OCI-LY1 (cell line): ENCODE measurements at regions not wholly inside any gene's neighbourhood (a gene's known extent, or its start where the extent isn't known, plus 50 kb on each side); places are given as distances from the start of the nearest gene placed in this dataset.

Experiments
- CTCF ChIP-seq: fragments of 200-600 bp; sonication (generic), shearing (Covaris generic); IDR thresholded peaks from 2 replicates; pipeline ENCODE4 v1.5.1; 2017; ENCODE audit warnings: mild to moderate bottlenecking, antibody characterized with exemption, low read length, moderate library complexity, mixed read lengths
- EZH2 ChIP-seq: fragments of 200-600 bp; sonication (generic), shearing (Covaris generic); IDR thresholded peaks from 2 replicates; pipeline ENCODE4 v1.8.0; 2017; ENCODE audit warnings: borderline replicate concordance, mixed run types, mild to moderate bottlenecking, antibody characterized with exemption, low read length, moderate library complexity, mixed read lengths

GRCh38 chr2:153588408-153588807 is 109.8 kb upstream of the RPRM start:
- TF ChIP-seq CTCF (no peak), EZH2 (no peak)
